ENCODE measurements at regions not wholly inside any gene's neighbourhood (a gene's known extent, or its start where the extent isn't known, plus 50 kb on each side); places are given as distances from the start of the nearest gene placed in this dataset.
"Not testable (repeated sequence)": the region's sequence is repeated elsewhere in the genome, so short reads cannot be mapped to it uniquely, and the experiment has no call there.

DNA sequence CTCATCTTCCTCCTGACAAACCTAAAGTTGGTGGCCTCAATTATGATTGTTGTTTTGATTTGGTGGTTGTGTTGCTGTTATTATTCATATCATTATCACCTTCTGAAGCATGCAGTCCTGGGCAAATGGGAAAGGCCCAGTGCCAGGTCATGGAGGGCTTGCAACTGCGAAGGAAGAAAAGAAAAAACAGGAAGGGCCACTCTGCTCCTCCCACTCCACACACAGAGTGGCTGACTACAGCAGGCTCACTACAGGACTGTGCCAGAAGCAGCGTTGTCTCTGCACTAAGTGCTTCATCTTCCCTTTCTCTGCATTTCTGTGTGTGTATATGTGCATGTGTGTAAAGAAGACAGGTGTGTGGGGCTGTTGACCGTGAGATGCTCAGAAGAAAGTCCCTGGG is 231.9 kb downstream of the ANKRD30B start:
- H3K4me3 ChIP-seq (ENCODE audit: insufficient read depth, low read length, poor library complexity, severe bottlenecking) = no peak overlapping the region
- no peaks in the 10 kb centered on the region for H3K36me3 ChIP-seq (ENCODE audit: low read length)
- H4K20me1 ChIP-seq (ENCODE audit: low read depth, low read length) = no peaks in the 10 kb centered on the region
- no peak overlapping the region for H3K4me2 ChIP-seq (ENCODE audit: low read depth, low read length, poor library complexity, severe bottlenecking)
- no peak overlapping the region for H3K27ac ChIP-seq (ENCODE audit: low read depth, low read length)
- H3K9me2 ChIP-seq (replicated peaks; ENCODE audit: insufficient read depth, low read length) = no peaks in the 10 kb centered on the region
- H2AFZ ChIP-seq (ENCODE audit: low read depth, low read length, severe bottlenecking) = no peak overlapping the region
- TF ChIP-seq EZH2phosphoT487 (conservative IDR thresholded peaks at IDR 0.05; ENCODE audit: low read length) = no peak
- TF ChIP-seq, protein P1, sequence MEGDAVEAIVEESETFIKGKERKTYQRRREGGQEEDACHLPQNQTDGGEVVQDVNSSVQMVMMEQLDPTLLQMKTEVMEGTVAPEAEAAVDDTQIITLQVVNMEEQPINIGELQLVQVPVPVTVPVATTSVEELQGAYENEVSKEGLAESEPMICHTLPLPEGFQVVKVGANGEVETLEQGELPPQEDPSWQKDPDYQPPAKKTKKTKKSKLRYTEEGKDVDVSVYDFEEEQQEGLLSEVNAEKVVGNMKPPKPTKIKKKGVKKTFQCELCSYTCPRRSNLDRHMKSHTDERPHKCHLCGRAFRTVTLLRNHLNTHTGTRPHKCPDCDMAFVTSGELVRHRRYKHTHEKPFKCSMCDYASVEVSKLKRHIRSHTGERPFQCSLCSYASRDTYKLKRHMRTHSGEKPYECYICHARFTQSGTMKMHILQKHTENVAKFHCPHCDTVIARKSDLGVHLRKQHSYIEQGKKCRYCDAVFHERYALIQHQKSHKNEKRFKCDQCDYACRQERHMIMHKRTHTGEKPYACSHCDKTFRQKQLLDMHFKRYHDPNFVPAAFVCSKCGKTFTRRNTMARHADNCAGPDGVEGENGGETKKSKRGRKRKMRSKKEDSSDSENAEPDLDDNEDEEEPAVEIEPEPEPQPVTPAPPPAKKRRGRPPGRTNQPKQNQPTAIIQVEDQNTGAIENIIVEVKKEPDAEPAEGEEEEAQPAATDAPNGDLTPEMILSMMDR (IDR thresholded peaks at IDR 0.05; ENCODE audit: insufficient read depth, low read length, poor library complexity, severe bottlenecking) = no peak
- H3F3A ChIP-seq (ENCODE audit: insufficient read depth) = no peaks in the 10 kb centered on the region
- no peak overlapping the region for H3K9ac ChIP-seq (ENCODE audit: low read length)
- H3K79me2 ChIP-seq (ENCODE audit: insufficient read depth, low read length) = no peaks in the 10 kb centered on the region
- H3K9me3 ChIP-seq (ENCODE audit: insufficient read depth, low read length) = no peaks in the 10 kb centered on the region
- H3K27me3 ChIP-seq (ENCODE audit: low read length) = no peaks in the 10 kb centered on the region

GRCh38 chr18:14984531-14984930 is 236.6 kb downstream of the ANKRD30B start:
- not testable (repeated sequence) for H3F3A ChIP-seq (ENCODE audit: insufficient read depth); H3K9ac ChIP-seq (ENCODE audit: low read length); H3K27me3 ChIP-seq (ENCODE audit: low read length); H3K4me2 ChIP-seq (ENCODE audit: low read depth, low read length, poor library complexity, severe bottlenecking); H3K79me2 ChIP-seq (ENCODE audit: insufficient read depth, low read length); H3K27ac ChIP-seq (ENCODE audit: low read depth, low read length); H3K36me3 ChIP-seq (ENCODE audit: low read length); H2AFZ ChIP-seq (ENCODE audit: low read depth, low read length, severe bottlenecking); H3K4me3 ChIP-seq (ENCODE audit: insufficient read depth, low read length, poor library complexity, severe bottlenecking); H3K9me3 ChIP-seq (ENCODE audit: insufficient read depth, low read length); H4K20me1 ChIP-seq (ENCODE audit: low read depth, low read length); H3K9me2 ChIP-seq (replicated peaks; ENCODE audit: insufficient read depth, low read length)

DNA sequence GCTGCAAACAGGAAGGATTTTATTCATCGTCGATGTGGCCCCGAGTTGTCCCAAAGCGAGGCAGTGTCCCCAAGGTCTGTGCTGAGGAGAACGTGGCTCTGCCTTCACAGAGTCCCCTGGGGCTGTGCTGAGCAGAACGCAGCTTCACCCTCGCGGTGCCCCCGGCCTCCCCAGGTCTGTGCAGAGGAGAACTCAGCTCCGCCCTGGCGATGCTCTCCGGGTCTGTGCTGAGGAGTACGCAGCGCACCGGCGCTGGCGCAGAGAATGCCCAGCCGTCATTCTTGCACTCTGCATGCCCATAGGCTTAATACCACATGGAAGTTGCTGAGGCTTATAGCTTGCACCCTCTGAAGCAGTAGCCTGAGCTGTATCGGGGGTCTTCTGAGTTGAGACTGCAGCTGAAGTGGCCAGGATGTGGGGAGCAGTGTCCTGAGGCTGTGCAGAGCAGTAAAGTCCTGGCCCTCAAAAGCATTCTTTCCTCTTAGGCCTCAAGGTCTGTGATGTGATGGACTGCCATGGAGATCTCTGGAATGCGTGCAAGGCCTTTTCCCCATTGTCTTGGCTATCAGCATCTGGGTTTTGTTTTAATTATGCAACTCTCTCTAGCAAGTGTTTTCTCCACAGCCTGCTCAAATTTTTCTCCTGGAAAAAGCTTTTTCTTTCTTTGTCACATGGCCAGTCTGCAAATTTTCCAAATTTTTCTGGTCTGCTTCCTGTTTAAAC is 237.5 kb downstream of the ANKRD30B start:
- H2AFZ ChIP-seq (ENCODE audit: low read depth, low read length, severe bottlenecking); H3F3A ChIP-seq (ENCODE audit: insufficient read depth); H3K27me3 ChIP-seq (ENCODE audit: low read length); H3K4me2 ChIP-seq (ENCODE audit: low read depth, low read length, poor library complexity, severe bottlenecking); H4K20me1 ChIP-seq (ENCODE audit: low read depth, low read length); H3K36me3 ChIP-seq (ENCODE audit: low read length); H3K9me3 ChIP-seq (ENCODE audit: insufficient read depth, low read length); H3K9me2 ChIP-seq (replicated peaks; ENCODE audit: insufficient read depth, low read length); H3K9ac ChIP-seq (ENCODE audit: low read length); H3K27ac ChIP-seq (ENCODE audit: low read depth, low read length); H3K79me2 ChIP-seq (ENCODE audit: insufficient read depth, low read length); H3K4me3 ChIP-seq (ENCODE audit: insufficient read depth, low read length, poor library complexity, severe bottlenecking): not testable (repeated sequence)

DNA sequence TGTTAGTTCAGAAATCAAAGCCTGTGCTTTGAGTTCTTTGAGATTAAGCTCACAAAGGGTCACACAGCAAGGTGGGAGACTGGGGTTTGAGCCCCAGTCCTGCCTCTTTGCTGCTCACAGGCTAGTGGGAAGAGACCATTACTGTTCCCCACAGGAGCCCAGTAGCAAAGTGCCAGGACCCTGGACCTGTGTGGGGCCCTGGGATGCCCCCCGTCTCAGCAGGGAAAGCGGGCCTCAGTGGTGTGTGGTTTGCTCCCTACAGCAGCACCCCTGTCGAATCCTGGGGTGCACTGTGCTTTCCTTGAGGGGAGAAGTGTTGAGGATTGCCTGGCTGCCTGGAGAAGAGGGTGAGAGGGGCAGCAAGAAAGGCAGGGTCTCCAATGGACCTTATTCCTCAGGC is 239.4 kb downstream of the ANKRD30B start:
- not testable (repeated sequence) for H3K9ac ChIP-seq (ENCODE audit: low read length); H3K27me3 ChIP-seq (ENCODE audit: low read length); H3K4me3 ChIP-seq (ENCODE audit: insufficient read depth, low read length, poor library complexity, severe bottlenecking); H3K36me3 ChIP-seq (ENCODE audit: low read length); H3K9me3 ChIP-seq (ENCODE audit: insufficient read depth, low read length); H4K20me1 ChIP-seq (ENCODE audit: low read depth, low read length); H3K9me2 ChIP-seq (replicated peaks; ENCODE audit: insufficient read depth, low read length); H3F3A ChIP-seq (ENCODE audit: insufficient read depth); H2AFZ ChIP-seq (ENCODE audit: low read depth, low read length, severe bottlenecking); H3K4me2 ChIP-seq (ENCODE audit: low read depth, low read length, poor library complexity, severe bottlenecking); H3K27ac ChIP-seq (ENCODE audit: low read depth, low read length); H3K79me2 ChIP-seq (ENCODE audit: insufficient read depth, low read length)

- H3K4me2 ChIP-seq (ENCODE audit: low read depth, low read length, poor library complexity, severe bottlenecking); H3K36me3 ChIP-seq (ENCODE audit: low read length); H3K9me2 ChIP-seq (replicated peaks; ENCODE audit: insufficient read depth, low read length); H3K9ac ChIP-seq (ENCODE audit: low read length); H2AFZ ChIP-seq (ENCODE audit: low read depth, low read length, severe bottlenecking); H3K79me2 ChIP-seq (ENCODE audit: insufficient read depth, low read length); H3K27ac ChIP-seq (ENCODE audit: low read depth, low read length); H3K4me3 ChIP-seq (ENCODE audit: insufficient read depth, low read length, poor library complexity, severe bottlenecking); H3K27me3 ChIP-seq (ENCODE audit: low read length); H3K9me3 ChIP-seq (ENCODE audit: insufficient read depth, low read length); H4K20me1 ChIP-seq (ENCODE audit: low read depth, low read length); H3F3A ChIP-seq (ENCODE audit: insufficient read depth): not testable (repeated sequence)
Observed at GRCh38 chr18:14987960-14988710, 240.2 kb downstream of the ANKRD30B start.

- H3K27ac ChIP-seq (ENCODE audit: low read depth, low read length); H3K36me3 ChIP-seq (ENCODE audit: low read length); H4K20me1 ChIP-seq (ENCODE audit: low read depth, low read length); H3K4me3 ChIP-seq (ENCODE audit: insufficient read depth, low read length, poor library complexity, severe bottlenecking); H3K27me3 ChIP-seq (ENCODE audit: low read length); H3K79me2 ChIP-seq (ENCODE audit: insufficient read depth, low read length); H3K9me3 ChIP-seq (ENCODE audit: insufficient read depth, low read length); H3K9me2 ChIP-seq (replicated peaks; ENCODE audit: insufficient read depth, low read length); H2AFZ ChIP-seq (ENCODE audit: low read depth, low read length, severe bottlenecking); H3K4me2 ChIP-seq (ENCODE audit: low read depth, low read length, poor library complexity, severe bottlenecking); H3K9ac ChIP-seq (ENCODE audit: low read length); H3F3A ChIP-seq (ENCODE audit: insufficient read depth): not testable (repeated sequence)
Observed at GRCh38 chr18:14989569-14989968, 241.6 kb downstream of the ANKRD30B start.

DNA sequence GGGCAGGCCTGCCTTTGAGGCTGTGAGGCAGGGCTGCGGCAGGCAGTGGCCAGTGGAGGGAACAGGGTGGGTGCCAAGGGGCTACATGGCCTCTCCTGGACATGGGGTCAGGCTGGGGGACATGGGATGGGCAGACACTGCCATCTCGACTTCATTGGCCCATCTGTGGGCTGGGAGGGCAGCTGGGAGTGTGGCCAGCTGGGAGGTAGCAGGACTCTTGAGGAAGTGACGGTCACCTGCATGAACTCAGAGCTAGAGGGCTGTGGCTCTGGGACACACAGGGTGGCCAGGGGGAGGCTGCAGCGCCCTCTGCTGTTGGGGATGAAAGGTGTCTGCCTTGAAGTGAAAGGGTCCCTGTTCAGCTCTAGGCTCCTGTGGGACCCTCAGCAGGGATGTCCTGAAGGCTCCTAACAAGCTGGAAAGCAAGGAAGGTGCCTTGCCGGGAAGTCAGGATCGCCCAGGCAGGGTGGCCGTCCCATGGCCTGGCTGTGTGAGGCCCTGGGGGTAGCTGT is 244.0 kb downstream of the ANKRD30B start:
- H2AFZ ChIP-seq (ENCODE audit: low read depth, low read length, severe bottlenecking); H3K27me3 ChIP-seq (ENCODE audit: low read length); H3K4me3 ChIP-seq (ENCODE audit: insufficient read depth, low read length, poor library complexity, severe bottlenecking); H4K20me1 ChIP-seq (ENCODE audit: low read depth, low read length); H3K9ac ChIP-seq (ENCODE audit: low read length); H3K4me2 ChIP-seq (ENCODE audit: low read depth, low read length, poor library complexity, severe bottlenecking); H3K36me3 ChIP-seq (ENCODE audit: low read length); H3K9me2 ChIP-seq (replicated peaks; ENCODE audit: insufficient read depth, low read length); H3K9me3 ChIP-seq (ENCODE audit: insufficient read depth, low read length); H3K79me2 ChIP-seq (ENCODE audit: insufficient read depth, low read length); H3K27ac ChIP-seq (ENCODE audit: low read depth, low read length); H3F3A ChIP-seq (ENCODE audit: insufficient read depth): not testable (repeated sequence)
